Keratinocyte (primary cell): ENCODE measurements at regions not wholly inside any gene's neighbourhood (a gene's known extent, or its start where the extent isn't known, plus 50 kb on each side); places are given as distances from the start of the nearest gene placed in this dataset.

Source experiments
- DNase-seq: peaks from one replicate; pipeline ENCODE4 v3.0.0-alpha.2; 2011; ENCODE audit warnings: low read depth, missing footprints, low spot score
- FAIRE-seq: peaks from 2 replicates; lab custom pipeline; 2011; peaks lifted over from hg19 to GRCh38; lab: Jason Lieb, UNC
- H2AFZ ChIP-seq: 2 replicates; pipeline ENCODE4 v1.6.0; 2012; ENCODE audit warnings: low read length, control low read depth, inconsistent platforms; ENCODE audit not compliant: control insufficient read depth
- H3K27ac ChIP-seq: 2 replicates; pipeline ENCODE4 v1.5.1; 2011; ENCODE audit warnings: low read length; ENCODE audit not compliant: control insufficient read depth, insufficient read depth
- H3K27me3 ChIP-seq: 3 replicates; pipeline ENCODE4 v1.6.0; 2011; ENCODE audit warnings: low read length; ENCODE audit not compliant: control insufficient read depth, insufficient read depth; ENCODE audit errors: extremely low read depth
- H3K36me3 ChIP-seq, 2 experiments: 2 replicates in 1 of 2; 3 replicates in 1 of 2; pipeline ENCODE4 v1.5.1; 2011; ENCODE audit warnings: low read length in 2 of 2, mild to moderate bottlenecking in 1 of 2; ENCODE audit not compliant: control insufficient read depth in 2 of 2, insufficient read depth in 2 of 2; ENCODE audit errors: extremely low read depth in 1 of 2
- H3K4me1 ChIP-seq: 3 replicates; pipeline ENCODE4 v1.5.1; 2011; ENCODE audit warnings: low read length; ENCODE audit not compliant: control insufficient read depth, insufficient read depth; ENCODE audit errors: extremely low read depth
- H3K4me2 ChIP-seq: 3 replicates; pipeline ENCODE4 v1.6.0; 2011; ENCODE audit warnings: low read depth, low read length; ENCODE audit not compliant: control insufficient read depth, insufficient read depth; ENCODE audit errors: extremely low read depth
- H3K4me3 ChIP-seq, 3 experiments: fragments of 200-600 bp in 1 of 3; sonication (generic) in 1 of 3; 2 replicates in 2 of 3; 3 replicates in 1 of 3; pipeline ENCODE4 v1.5.1; 2011 to 2016; ENCODE audit warnings: low read length in 3 of 3, mild to moderate bottlenecking in 3 of 3, control low read depth in 2 of 3, inconsistent platforms in 1 of 3, low read depth in 1 of 3, mixed read lengths in 1 of 3, mixed run types in 1 of 3, moderate library complexity in 1 of 3; ENCODE audit not compliant: control insufficient read depth in 2 of 3, insufficient read depth in 2 of 3; ENCODE audit errors: extremely low read depth in 1 of 3
- H3K79me2 ChIP-seq: 2 replicates; pipeline ENCODE4 v1.6.0; 2012; ENCODE audit warnings: low read length; ENCODE audit not compliant: control insufficient read depth, insufficient read depth
- H3K9ac ChIP-seq: 3 replicates; pipeline ENCODE4 v1.6.0; 2011; ENCODE audit warnings: low read length; ENCODE audit not compliant: control insufficient read depth, insufficient read depth; ENCODE audit errors: extremely low read depth
- H3K9me1 ChIP-seq: 3 replicates; pipeline ENCODE4 v1.6.0; 2011; ENCODE audit warnings: low read length; ENCODE audit not compliant: control insufficient read depth, insufficient read depth; ENCODE audit errors: extremely low read depth
- H3K9me3 ChIP-seq: 2 replicates; pipeline ENCODE4 v1.5.1; 2012; ENCODE audit warnings: low read depth, low read length; ENCODE audit not compliant: control insufficient read depth
- H4K20me1 ChIP-seq: 3 replicates; pipeline ENCODE4 v1.6.0; 2011; ENCODE audit warnings: low read length; ENCODE audit not compliant: control insufficient read depth, insufficient read depth; ENCODE audit errors: extremely low read depth
- EZH2 ChIP-seq: IDR thresholded peaks from one replicate; pipeline ENCODE4 v1.6.1; 2012; ENCODE audit warnings: inconsistent platforms, mild to moderate bottlenecking, low read length, moderate library complexity
- dilution Hi-C: fragments of 300-500 bp; cut with MboI; formaldehyde crosslinking; loops from one replicate; pipeline ENCODE4 v1.7.0; 2020; ENCODE audit warnings: low sequenced_read_pairs; ENCODE audit not compliant: extremely low pct_ligation_motif_present
- TF ChIP-seq, protein P1 (sequence below), 3 experiments: IDR thresholded peaks in 1 of 3; conservative IDR thresholded peaks in 1 of 3; optimal IDR thresholded peaks in 1 of 3; 2 replicates in 2 of 3; 3 replicates in 1 of 3; pipeline versions ENCODE3 to v1.5.1; 2011; ENCODE audit warnings: low read length in 3 of 3, mild to moderate bottlenecking in 3 of 3, moderate library complexity in 2 of 3, control low read depth in 1 of 3, inconsistent platforms in 1 of 3; ENCODE audit not compliant: insufficient read depth in 2 of 3; ENCODE audit errors: extremely low read depth in 1 of 3

DNA sequence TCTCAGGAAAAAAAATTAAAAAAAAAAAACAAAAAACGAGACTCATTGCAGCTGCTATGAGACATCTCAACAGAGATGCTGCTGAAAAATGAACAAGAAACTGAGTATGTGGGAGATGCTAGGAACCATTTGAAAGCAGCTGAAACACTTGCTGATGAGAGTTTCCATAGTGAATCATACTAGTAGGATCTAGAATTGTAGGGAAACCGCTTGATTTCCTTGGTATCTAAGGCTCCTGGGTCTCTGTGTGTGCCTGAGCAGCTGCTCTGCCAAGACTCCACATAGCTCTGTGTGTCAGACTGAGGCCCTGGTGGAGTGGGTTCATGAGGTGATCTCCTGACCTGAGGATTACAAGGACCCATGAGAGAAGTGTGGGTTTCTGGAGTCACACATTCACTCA, 313.4 kb upstream of the NECTIN3 start:
- TF ChIP-seq, protein P1, sequence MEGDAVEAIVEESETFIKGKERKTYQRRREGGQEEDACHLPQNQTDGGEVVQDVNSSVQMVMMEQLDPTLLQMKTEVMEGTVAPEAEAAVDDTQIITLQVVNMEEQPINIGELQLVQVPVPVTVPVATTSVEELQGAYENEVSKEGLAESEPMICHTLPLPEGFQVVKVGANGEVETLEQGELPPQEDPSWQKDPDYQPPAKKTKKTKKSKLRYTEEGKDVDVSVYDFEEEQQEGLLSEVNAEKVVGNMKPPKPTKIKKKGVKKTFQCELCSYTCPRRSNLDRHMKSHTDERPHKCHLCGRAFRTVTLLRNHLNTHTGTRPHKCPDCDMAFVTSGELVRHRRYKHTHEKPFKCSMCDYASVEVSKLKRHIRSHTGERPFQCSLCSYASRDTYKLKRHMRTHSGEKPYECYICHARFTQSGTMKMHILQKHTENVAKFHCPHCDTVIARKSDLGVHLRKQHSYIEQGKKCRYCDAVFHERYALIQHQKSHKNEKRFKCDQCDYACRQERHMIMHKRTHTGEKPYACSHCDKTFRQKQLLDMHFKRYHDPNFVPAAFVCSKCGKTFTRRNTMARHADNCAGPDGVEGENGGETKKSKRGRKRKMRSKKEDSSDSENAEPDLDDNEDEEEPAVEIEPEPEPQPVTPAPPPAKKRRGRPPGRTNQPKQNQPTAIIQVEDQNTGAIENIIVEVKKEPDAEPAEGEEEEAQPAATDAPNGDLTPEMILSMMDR (optimal IDR thresholded peaks at IDR 0.05 in 1 of 3, IDR thresholded peaks at IDR 0.05 in 1 of 3, conservative IDR thresholded peaks at IDR 0.05 in 1 of 3; ENCODE audit: extremely low read depth in 1 of 3, insufficient read depth in 2 of 3, low read length in 3 of 3) = no peak
- TF ChIP-seq EZH2 = no peak
- Histone ChIP-seq H3K9ac (no peak overlapping the region), H2AFZ (no peak overlapping the region), H3K79me2 (no peaks in the 10 kb centered on the region), H3K36me3 (no peaks in the 10 kb centered on the region), H4K20me1 (no peaks in the 10 kb centered on the region), H3K27me3 (no peaks in the 10 kb centered on the region), H3K4me3 (no peak overlapping the region), H3K4me1 (no peaks in the 10 kb centered on the region), H3K4me2 (no peak overlapping the region), H3K9me3 (no peaks in the 10 kb centered on the region), H3K27ac (no peak overlapping the region), H3K9me1 (no peaks in the 10 kb centered on the region)
- DNase-seq = no peak
- FAIRE-seq = no peak
- dilution Hi-C loops = no loop called here

DNA sequence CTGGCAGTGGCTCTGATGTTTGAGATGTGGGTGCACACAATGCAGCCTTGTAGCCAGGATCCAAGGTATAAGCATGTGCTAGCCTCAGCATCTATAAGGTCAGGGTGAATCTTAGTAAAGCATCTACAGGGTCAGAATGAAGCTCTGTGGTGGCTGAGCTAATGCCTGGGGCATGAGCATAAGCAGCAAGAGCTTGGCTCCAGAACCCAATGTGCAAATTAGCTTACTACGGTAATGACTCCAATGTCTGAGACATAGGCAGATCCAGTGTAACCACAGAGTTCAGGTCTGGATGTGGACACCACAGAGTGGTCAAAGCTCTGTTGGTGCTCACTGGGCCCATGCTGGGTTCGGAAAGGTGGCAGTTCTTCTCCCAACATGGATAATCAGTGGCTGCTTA, 304.5 kb upstream of the NECTIN3 start:
- no peak overlapping the region for H3K4me3 ChIP-seq
- H3K9ac ChIP-seq = no peak overlapping the region
- DNase-seq (no peak), FAIRE-seq (no peak)
- H2AFZ ChIP-seq = no peak overlapping the region
- dilution Hi-C loops = no loop called here
- H3K4me1 ChIP-seq = no peaks in the 10 kb centered on the region
- H3K27me3 ChIP-seq = no peaks in the 10 kb centered on the region
- no peak overlapping the region for H3K27ac ChIP-seq
- no peak for TF ChIP-seq EZH2
- TF ChIP-seq, protein P1 (optimal IDR thresholded peaks at IDR 0.05 in 1 of 3, IDR thresholded peaks at IDR 0.05 in 1 of 3, conservative IDR thresholded peaks at IDR 0.05 in 1 of 3; ENCODE audit: extremely low read depth in 1 of 3, insufficient read depth in 2 of 3, low read length in 3 of 3) = no peak
- no peaks in the 10 kb centered on the region for H3K36me3 ChIP-seq
- H3K79me2 ChIP-seq = no peaks in the 10 kb centered on the region
- H3K9me1 ChIP-seq = no peaks in the 10 kb centered on the region
- H3K4me2 ChIP-seq = no peak overlapping the region
- H4K20me1 ChIP-seq = no peaks in the 10 kb centered on the region
- H3K9me3 ChIP-seq = no peaks in the 10 kb centered on the region
